GM21423 (cell line): ENCODE measurements at regions not wholly inside any gene's neighbourhood (a gene's known extent, or its start where the extent isn't known, plus 50 kb on each side); places are given as distances from the start of the nearest gene placed in this dataset.
"Not testable (repeated sequence)": the region's sequence is repeated elsewhere in the genome, so short reads cannot be mapped to it uniquely, and the experiment has no call there.

ENCODE experiments used
- ATAC-seq: cut with Tn5 transposase; IDR thresholded peaks from one replicate; pipeline ENCODE4 v1.9.1; 2021; ENCODE audit warnings: mild to moderate bottlenecking, moderate library complexity; ENCODE audit not compliant: unreplicated experiment

- ATAC-seq: no peak
These were observed 292.5 kb upstream of the CNR1 start for GRCh38 chr6:88458662-88459061.

GRCh38 chr6:88456221-88456859 lies 290.2 kb upstream of the CNR1 start:
- no peak for ATAC-seq

- ATAC-seq: no peak
These were observed 289.2 kb upstream of the CNR1 start for GRCh38 chr6:88455317-88455716.

GRCh38 chr6:88454658-88455057 lies 288.5 kb upstream of the CNR1 start:
- no peak for ATAC-seq

- no peak for ATAC-seq
These were observed 283.6 kb upstream of the CNR1 start for GRCh38 chr6:88449770-88450169.

- no peak for ATAC-seq
These were observed 279.2 kb upstream of the CNR1 start for GRCh38 chr6:88445188-88445965.

GRCh38 chr6:88443554-88443953 lies 277.4 kb upstream of the CNR1 start:
- peak; percentile 65 for ATAC-seq

GRCh38 chr6:88442737-88443136 lies 276.6 kb upstream of the CNR1 start:
- no peak for ATAC-seq

GRCh38 chr6:88441346-88441745 lies 275.2 kb upstream of the CNR1 start:
- no peak for ATAC-seq

GRCh38 chr6:88428068-88428467 lies 261.9 kb upstream of the CNR1 start:
- no peak for ATAC-seq

- no peak for ATAC-seq
These were observed 259.9 kb upstream of the CNR1 start for GRCh38 chr6:88426005-88426404.

- no peak for ATAC-seq
These were observed 256.7 kb upstream of the CNR1 start for GRCh38 chr6:88422831-88423230.

GRCh38 chr6:88420967-88421488 lies 254.9 kb upstream of the CNR1 start:
- ATAC-seq: not testable (repeated sequence)

GRCh38 chr6:88418921-88419810 lies 253.0 kb upstream of the CNR1 start:
- not testable (repeated sequence) for ATAC-seq

GRCh38 chr6:88417361-88417760 lies 251.2 kb upstream of the CNR1 start:
- ATAC-seq: not testable (repeated sequence)

- no peak for ATAC-seq
These were observed 247.3 kb upstream of the CNR1 start for GRCh38 chr6:88413459-88413858.

GRCh38 chr6:88408355-88408754 lies 242.2 kb upstream of the CNR1 start:
- ATAC-seq: not testable (repeated sequence)

GRCh38 chr6:88406674-88407073 lies 240.5 kb upstream of the CNR1 start:
- not testable (repeated sequence) for ATAC-seq

GRCh38 chr6:88403486-88403885 lies 237.3 kb upstream of the CNR1 start:
- no peak for ATAC-seq

- no peak for ATAC-seq
These were observed 236.8 kb upstream of the CNR1 start for GRCh38 chr6:88402909-88403308.

- not testable (repeated sequence) for ATAC-seq
These were observed 224.9 kb upstream of the CNR1 start for GRCh38 chr6:88390998-88391397.
